NCI-H1694 treated with DMSO at 0.1 percent for 48 hours (cell line): ENCODE measurements at regions not wholly inside any gene's neighbourhood (a gene's known extent, or its start where the extent isn't known, plus 50 kb on each side); places are given as distances from the start of the nearest gene placed in this dataset.
"Not testable (repeated sequence)": the region's sequence is repeated elsewhere in the genome, so short reads cannot be mapped to it uniquely, and the experiment has no call there.

Source experiments
- DNase-seq: peaks from one replicate; lab custom pipeline; 2025; lab: John Stamatoyannopoulos, UW

DNA sequence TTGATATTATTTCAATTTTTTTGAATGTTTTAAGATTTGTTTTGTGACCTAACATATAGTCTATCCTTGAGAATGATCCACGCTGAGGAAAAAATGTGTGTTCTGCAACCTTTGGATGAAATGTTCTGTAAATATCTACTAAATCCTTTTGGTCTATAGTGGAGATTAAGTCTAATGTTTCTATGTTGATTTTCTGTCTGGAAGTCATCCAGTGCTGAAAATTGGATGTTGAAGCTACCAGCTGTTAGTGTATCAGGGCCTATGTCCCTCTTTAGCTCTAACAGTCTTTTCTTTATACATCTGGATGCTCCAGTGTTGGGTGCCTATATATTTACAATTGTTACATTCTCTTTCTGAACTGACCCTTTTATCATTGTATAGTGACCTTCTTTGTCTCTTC is 422.3 kb downstream of the TMEM232 start:
- no peak for DNase-seq

DNA sequence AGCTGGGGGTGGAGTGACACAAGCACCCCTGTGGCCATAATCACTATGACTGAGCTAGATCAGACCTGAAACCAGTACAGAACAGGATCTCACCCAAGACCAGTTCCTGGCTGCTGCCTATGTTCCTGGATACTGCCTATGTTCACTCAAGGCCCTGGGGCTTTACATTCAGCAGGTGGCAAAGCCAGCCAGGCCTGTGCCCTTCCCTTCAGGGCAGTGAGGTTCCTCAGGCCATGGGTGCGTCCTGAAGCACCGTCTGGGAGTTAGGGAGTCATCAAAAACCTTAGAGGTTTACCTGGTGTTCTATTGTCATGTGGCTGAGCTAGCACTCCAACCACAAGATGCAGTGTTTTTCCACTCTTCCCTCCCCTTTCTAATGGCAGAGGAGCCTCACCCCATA is 419.8 kb downstream of the TMEM232 start:
- no peak for DNase-seq

DNA sequence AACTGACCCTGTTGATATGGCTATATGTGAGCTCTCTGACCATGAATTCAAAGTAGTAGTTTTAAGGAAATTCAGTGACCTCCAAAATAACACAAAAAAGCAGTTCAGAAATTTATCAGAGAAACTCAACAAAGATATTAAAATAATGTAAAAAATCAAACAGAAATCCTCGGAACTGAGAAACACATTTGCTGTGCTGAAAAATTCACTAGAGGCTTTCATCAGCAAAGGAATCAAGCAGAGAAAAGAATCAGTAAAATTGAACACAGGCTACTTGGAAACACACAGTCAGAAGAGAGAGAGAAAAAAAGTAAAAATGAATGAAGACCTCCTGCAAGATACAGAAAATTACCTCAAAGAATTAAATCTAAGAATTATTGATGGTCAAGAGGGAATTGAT is 417.2 kb downstream of the TMEM232 start:
- no peak for DNase-seq

DNA sequence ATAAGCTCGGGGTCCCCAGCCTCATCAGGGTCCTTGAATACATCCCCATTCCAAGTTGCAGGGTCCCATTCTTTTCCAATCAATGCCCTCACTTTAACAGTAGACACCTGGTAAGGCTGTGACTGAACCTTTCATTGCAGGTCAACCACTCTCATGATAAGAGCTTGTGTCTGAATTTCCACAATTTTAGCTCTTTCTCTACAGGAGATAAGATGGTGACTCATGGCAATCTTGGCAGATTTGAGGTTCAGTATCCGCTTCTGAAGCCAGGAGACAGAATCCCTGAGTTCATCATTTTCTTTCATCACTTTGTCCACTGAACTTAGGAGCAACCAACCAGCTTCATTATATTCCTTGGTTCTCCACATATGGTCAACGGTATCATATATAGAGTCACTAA is 409.9 kb downstream of the TMEM232 start:
- not testable (repeated sequence) for DNase-seq

DNA sequence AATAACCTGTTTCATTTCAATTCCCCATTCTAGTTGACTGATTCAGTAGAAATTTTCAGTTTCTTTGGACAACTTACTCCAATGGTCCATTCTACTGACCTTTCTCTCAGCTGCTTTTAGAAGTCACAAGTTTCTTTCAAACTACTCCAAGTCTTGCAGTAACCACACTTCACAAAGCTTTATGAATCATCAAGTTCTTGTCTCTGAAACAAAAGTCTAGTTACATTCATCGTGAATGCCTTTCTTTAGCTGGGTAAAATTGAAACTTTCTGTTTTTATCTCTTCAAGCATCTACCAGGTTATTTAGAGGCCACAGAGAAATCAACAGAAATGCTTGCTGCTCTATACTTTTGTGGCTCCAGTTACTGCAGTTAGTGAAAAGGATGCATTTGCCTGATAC is 405.4 kb downstream of the TMEM232 start:
- DNase-seq, result no peak

DNA sequence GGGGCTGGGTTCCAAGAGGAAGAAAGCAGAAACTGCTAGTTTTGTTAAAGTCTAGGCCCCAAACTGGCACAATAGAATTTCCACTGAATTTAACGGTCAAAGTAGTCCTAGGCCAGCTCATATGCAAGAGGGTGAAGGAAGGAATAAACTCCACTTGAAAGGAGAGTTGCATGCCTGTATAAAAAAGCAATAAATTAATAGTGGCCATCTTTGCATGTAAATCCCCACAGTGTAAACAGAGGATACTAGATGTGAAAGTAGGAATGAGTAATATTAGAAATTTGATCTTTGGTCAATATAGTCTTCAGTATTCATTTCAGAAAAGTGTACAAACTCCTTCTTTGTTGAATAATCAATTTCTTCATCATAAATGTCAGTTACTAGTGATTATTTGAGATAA is 403.1 kb downstream of the TMEM232 start:
- DNase-seq, result no peak

DNA sequence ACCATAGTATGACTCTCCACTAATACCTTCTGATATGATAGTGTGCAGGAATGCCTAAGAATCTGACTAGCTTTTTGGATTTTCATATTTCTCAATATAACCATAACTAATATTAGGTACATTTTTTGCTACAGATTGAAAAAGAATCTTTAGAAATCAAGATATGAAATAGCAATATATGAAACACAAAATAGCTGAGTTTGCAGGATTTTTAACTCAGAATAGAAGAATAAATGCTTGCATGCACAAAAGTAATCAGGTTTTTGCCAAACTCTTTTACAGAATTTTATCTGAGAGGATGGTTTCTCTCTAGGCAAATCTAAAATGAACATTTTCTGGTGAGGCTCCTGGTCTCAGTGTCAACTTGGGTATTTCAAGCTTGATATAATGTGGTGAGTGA is 402.6 kb downstream of the TMEM232 start:
- DNase-seq, result no peak

DNA sequence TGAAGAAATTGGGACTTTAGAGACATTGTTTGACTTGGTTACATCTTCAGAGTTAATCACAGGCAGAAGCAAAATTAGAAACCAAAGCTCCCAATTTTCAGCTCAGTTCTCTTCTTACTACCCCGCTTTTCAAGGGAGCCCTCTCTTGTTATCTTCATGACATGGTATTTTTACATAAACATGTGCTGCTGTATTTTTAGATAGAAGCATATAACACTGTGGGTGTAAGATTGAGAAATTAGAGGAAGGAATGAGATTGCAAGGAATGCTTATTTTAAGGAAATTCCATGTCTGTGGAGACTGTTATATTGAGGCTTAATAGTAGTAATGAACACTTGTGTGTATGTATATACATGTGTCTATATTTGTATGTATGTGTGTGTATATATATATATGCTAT is 401.6 kb downstream of the TMEM232 start:
- DNase-seq, result no peak

DNA sequence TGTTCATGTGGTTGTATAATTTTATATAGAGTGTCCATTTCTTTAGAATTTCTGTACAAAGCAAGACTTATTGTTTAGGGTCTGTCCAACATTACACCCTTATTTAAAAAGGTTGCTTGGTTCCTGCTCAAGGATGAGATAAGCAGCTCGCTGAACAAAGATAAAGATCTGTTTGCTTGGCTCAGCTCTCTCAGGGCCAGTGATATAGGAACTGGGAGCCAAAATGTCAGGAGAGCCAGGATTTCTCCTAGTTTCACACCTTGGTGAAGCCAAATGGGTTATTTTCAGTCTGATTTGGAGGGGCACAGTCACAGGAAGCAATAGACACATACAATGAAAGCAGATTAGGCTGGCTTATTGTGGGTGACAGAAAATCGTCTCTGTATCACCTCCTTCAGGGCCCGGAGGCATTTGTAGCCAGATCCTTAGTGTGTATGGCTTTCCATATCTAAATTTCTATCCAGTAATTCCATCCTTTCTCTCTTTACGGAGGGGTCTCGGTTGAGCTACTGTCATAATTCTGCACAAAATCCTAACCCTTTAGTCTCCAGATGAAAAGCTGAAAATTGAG is 396.4 kb downstream of the TMEM232 start:
- DNase-seq, result no peak

DNA sequence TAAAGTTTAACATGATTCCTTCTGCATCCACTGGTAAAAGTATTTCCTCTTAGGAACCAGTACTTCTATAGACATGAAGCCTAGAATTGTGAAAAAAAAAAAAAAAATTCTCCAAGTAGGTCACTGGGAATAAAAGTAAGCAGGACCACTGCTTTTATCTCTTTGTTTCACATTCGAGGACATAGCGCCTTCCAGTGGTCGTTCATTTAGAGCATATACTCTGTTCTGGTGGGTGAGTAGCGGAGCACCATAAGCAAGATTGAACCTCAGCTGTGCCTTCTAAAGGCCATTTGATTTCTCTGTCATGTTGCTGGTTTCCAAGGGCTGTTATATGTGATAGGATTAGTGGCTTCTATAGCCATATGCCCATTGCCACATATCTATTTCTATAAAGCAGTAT is 393.1 kb downstream of the TMEM232 start:
- DNase-seq, result no peak

DNA sequence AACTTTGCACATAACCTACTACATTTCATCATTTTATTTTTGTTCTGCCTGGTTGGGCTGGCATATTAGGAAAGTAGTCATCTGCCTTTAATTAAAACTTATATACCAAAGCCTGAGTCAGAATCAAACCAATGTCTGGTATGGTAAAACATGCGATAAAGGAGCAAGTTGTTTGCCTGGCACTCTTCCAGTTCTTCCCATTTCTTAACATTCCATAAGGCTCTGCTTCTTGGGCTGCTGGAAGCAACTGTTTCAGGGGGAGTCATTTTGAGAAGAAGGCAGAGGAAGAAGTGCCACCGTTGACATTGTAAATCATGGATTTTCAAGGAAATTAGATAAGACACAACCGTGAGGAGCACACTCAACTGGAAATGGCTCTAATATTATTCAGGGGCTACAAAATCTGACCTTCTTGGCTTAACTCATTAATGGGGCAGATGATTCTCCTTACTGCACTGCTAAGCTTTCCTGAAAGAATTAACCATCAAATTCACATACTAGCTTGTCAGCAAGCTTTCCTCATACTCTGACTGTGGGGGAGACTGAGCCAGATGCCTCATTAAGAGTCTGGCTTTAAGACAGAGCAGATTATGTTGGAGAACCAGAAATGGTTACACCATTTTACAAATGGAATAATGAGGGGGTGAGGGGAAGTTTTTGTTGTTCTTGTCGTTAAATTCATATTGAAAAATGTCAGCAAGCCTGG is 391.0 kb downstream of the TMEM232 start:
- no peak for DNase-seq

DNA sequence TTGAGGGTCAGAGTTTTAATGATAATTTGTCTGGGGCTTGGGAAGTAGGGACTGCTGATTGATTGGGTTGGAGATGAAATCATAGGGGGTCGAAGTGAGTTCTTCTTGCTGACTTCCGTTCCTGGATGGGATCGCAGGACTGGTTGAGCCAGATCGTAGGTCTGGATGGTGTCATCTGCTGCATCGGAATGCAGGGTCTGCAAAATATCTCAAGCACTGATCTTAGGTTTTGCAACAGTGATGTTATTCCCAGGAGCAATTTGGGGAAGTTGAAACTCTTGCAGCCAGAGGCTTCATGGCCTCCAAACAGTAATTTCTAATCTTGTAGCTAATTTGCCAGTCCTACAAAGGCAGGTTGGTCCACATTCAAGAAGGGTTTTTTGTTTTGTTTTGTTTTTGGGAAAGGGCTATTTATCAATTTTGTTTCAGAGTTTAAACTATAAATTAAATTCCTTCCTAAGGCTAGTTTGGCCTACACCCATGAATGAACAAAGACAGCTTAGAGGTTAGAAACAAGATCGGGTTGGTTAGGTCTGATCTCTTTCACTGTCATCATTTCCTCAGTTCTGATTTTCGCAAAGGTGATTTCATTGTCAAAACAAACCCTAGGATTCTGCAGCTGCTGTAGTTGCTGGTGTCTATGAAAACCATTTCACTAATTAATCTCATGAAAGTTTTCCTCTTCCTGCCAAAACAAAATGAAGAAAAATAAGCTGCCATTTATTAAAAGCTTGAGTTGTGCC is 388.0 kb downstream of the TMEM232 start:
- DNase-seq, result no peak

DNA sequence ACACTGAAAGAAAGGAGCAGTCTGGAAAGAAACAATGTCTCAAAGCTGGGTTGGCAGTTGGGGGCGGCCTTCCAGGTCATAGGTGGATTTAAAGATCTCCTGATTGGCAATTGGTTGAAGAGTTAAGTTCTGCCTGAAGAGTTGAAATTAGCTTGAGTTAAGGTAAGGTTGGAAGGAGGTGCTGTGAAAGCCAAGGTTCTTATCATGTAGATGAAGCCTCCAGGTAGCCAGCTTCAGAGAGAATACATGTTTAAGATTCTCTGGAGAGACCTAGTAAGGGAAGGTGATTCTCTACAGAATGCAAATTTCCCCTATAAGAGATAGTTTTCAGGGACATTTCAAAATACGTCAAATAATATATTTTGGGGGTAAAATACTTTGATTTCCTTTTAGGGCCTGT is 387.1 kb downstream of the TMEM232 start:
- no peak for DNase-seq

DNA sequence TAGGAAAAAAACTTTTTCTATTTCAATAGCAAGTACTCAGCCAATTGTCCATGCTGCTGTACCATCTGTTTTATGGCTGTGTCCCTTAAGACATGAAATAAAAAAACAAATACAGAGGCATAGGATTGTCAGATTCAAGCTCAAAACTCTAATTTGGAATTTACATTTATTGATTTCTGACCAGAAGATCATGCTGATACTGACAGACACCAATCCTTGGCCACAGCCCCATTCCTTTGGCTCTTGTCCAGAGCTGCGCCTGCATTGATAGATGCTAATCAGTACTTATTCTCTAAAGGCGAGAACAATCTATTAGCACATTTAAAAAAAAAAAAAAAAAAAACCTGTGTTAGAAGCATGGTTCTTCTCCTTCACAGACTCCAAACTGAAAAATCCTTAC is 384.6 kb downstream of the TMEM232 start:
- DNase-seq, result no peak

DNA sequence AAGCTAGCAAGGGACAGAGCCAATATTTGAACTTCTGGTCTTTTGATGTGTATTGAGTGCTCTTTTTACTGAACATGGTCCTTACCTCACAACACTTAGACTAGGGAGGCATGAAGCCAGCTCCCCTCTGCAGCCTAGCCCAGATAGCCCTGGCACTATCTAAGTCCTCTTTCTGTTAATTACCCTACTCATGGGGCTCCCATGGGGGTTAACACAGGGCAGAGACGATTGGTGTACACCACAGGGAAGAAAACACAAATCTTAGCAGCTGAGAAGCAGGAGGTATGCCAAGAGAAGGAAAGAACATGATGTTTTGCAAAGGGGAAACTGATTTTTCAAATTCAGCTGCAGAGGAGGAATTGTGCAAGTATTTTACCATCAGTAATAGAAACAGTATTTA is 383.8 kb downstream of the TMEM232 start:
- no peak for DNase-seq

DNA sequence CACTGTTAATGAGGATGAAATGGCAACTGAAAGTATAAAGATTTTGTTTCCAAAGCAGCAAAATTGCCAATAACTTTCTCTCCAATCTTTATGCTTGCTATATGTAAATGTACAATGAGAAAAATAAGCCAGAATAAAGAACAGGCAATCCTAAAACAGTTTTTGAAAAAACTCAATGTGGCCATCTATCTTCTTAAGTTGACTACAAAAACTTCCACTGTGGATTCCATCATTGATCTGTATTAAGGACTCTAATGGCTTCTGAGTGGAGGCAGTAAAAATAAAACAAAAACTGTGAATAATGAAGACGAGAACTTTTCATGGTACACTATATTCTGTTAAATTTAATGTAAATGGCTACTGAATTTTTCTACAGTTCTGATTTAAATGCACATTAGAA is 382.9 kb downstream of the TMEM232 start:
- no peak for DNase-seq

DNA sequence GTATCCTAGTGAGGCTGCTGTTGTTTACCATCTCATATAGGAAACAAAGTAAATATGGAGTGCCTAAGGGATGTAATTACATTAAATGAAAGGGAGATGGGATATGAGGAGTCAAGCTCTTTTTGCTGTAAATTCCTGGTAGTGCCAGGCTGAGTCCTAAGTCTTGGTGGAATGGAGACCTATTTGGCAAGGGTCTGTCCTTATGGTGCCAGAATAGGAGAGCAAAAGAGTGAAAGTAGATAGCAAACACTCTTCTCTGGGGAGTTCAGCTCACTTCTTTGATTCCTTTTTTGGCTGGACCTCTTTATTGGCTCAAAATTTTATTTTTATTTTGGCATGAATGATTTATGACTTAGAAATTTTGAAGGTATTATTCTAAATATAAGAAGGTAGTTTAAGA is 380.8 kb downstream of the TMEM232 start:
- DNase-seq, result no peak

DNA sequence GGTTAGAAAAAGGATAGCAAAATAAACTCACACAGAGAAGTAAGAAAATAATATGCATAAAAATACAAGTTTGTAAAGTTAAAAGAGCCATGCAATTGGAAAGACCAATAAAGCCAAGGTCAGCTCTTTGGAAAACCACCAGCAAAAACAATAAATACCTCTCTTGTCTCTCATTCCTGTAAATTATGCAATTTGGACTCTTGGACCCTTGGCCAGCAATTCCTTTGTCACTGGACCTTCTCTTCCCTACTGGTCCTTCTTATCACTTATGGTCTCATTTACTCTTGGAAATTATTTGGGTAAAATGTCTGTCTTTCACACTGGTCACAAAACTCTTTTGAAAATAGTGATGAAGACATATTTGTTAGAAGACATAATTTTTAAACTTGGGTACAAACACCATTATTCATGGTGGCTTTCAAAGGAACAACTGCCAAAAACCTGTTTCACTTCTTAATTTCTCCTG is 379.5 kb downstream of the TMEM232 start:
- no peak for DNase-seq

DNA sequence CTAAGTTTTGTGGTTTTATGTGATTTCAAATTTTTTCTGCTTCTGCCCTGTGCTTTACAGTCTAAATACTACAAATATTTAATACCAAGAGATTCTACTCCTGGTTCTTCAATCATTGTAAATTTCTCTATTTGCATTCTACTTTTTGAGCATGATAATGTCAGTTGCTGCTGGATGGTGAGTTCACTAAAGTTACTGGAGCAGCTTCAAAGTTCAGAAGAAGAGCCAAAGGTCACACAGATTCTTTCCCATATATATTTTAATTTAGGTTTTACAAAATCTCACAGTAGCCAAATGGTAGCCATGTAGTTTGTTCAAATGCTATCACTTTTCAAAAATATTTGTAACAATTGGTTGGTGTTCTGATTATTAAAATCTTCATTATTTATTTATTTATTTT is 378.7 kb downstream of the TMEM232 start:
- no peak for DNase-seq

DNA sequence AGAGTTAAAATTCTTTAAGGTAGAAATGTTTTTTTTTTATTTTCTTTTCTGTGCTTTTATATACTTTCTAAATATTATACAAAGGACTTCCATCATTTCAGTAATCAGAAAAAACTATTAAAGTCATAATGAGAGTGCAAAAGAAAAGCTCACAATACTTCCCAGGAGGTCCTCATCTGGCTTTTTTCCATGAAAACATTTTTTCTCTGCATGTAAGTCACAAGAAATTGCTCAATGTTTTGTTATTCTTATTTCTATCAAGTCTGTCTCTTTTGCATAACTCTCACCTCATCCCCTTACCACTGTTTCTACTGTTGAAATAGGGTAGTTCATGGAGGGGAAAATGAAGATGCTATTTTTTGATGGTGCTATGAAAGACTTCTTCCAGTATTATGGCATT is 375.0 kb downstream of the TMEM232 start:
- no peak for DNase-seq

DNA sequence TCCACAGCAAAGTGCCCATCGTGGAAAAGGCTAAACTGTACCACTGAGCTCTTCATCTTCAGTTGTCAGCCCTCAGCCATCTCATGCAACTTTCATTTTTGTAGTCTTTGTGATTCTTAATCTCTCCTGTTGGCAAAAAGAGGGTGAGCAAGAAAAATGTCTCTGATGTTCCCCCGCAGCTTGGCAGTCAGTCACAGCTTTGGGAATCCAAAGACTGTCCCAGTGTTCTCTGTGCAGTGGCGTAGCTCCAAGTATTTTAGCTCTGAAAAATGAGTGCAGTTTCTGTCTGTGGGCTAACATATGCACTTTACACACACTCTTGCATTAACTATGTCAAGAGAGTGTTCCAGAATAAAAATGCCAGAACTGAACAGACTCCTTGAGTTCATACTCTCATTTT is 372.2 kb downstream of the TMEM232 start:
- DNase-seq, result no peak

DNA sequence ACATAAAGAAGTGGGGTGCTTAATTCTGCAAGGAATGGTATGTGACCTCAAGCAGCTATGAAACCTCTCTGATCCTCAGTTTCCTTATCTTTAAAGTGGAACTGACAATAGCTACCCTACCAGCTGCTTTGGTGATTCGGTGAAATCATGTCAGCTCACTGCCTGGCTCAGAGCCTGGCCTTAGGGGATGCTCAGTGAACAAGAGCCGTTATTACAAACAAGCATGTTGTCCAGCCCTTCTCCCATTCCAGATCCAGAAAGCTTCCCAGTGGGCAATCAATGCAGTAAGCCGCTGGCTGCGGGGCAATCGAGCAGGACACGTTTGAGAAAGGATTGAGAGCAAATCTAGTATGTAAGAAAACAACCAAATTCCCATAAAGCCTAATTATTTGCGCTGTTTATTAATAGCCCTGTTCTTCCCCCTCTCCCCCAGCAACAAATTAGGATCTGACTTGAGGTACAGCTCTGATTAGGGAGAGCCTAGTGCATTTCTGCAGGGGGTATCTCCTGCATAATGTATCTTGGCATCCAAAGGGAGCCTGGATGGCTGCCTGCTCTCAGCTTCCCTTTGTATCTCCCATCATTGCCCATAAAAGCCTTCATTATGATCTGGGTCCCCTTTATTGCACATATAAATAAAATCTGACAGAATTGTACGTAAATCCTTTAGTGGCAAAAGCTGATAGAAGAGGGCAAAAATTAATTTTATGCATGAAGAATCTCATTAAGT is 371.4 kb downstream of the TMEM232 start:
- DNase-seq, result no peak

DNA sequence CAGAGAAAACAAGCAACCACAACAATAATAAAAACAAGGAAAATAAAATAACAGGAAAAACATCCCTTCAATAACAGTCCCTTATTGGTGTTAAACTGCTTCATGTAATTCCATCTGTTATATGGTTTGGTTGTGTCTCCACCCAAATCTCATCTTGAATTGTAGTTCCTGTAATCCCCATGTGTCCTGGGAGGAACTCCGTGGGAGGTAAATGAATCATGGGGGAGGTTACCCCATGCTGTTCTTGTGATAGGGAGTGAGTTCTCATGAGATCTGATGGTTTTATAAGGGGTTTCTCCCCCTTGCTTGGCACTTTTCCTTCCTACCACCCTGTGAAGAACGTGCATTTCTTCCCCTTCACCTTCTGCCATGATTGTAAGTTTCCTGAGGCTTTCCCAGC is 369.8 kb downstream of the TMEM232 start:
- DNase-seq, result no peak
